DND-41 (cell line): ENCODE measurements at regions not wholly inside any gene's neighbourhood (a gene's known extent, or its start where the extent isn't known, plus 50 kb on each side); places are given as distances from the start of the nearest gene placed in this dataset.

ENCODE experiments used
- ATAC-seq: fragments of 200-7000 bp; cut with Tn5 transposase; 3 replicates; pipeline ENCODE4 v1.9.1; 2021; ENCODE audit warnings: low read depth; ENCODE audit not compliant: insufficient read depth
- DNase-seq: peaks from one replicate; pipeline ENCODE4 v3.0.0-alpha.2; 2020
- H2AFZ ChIP-seq: 2 replicates; pipeline ENCODE4 v1.6.0; 2012; ENCODE audit warnings: low read depth, low read length
- H3K27ac ChIP-seq: 2 replicates; pipeline ENCODE4 v1.5.1; 2012; ENCODE audit warnings: low read length, inconsistent platforms
- H3K27me3 ChIP-seq: fragments of 200-600 bp; sonication (generic); 2 replicates; pipeline ENCODE4 v1.6.0; 2012; ENCODE audit warnings: low read length, mild to moderate bottlenecking, inconsistent platforms; ENCODE audit not compliant: insufficient read depth, poor library complexity
- H3K36me3 ChIP-seq: 2 replicates; pipeline ENCODE4 v1.5.1; 2012; ENCODE audit warnings: low read length, inconsistent platforms; ENCODE audit not compliant: insufficient read depth
- H3K4me1 ChIP-seq: 2 replicates; pipeline ENCODE4 v1.5.1; 2012; ENCODE audit warnings: mild to moderate bottlenecking, low read length; ENCODE audit not compliant: insufficient read depth
- H3K4me2 ChIP-seq: 2 replicates; pipeline ENCODE4 v1.6.0; 2012; ENCODE audit warnings: mild to moderate bottlenecking, moderate library complexity, low read length, inconsistent platforms; ENCODE audit not compliant: insufficient read depth
- H3K4me3 ChIP-seq, 2 experiments: fragments of 200-600 bp in 1 of 2; shearing (Covaris generic) in 1 of 2; 2 replicates each; pipeline ENCODE4 v1.5.1; 2012 to 2016; ENCODE audit warnings: inconsistent platforms in 2 of 2, low read length in 2 of 2, mild to moderate bottlenecking in 2 of 2, low read depth in 1 of 2, moderate library complexity in 1 of 2
- H3K79me2 ChIP-seq: 2 replicates; pipeline ENCODE4 v1.6.0; 2012; ENCODE audit warnings: low read length, inconsistent platforms; ENCODE audit not compliant: insufficient read depth
- H3K9ac ChIP-seq: 2 replicates; pipeline ENCODE4 v1.6.0; 2012; ENCODE audit warnings: low read depth, mild to moderate bottlenecking, inconsistent platforms, low read length, moderate library complexity
- H3K9me3 ChIP-seq: 2 replicates; pipeline ENCODE4 v1.5.1; 2012; ENCODE audit warnings: low read length, moderate library complexity, mild to moderate bottlenecking, inconsistent platforms; ENCODE audit not compliant: insufficient read depth, severe bottlenecking
- H4K20me1 ChIP-seq: 2 replicates; pipeline ENCODE4 v1.6.0; 2012; ENCODE audit warnings: low read length; ENCODE audit not compliant: insufficient read depth
- EZH2 ChIP-seq: IDR thresholded peaks from 3 replicates; pipeline ENCODE4 v1.6.1; 2012; ENCODE audit warnings: borderline replicate concordance, low read depth, mild to moderate bottlenecking, moderate library complexity, low read length, inconsistent platforms; ENCODE audit not compliant: severe bottlenecking
- TF ChIP-seq, protein P1 (sequence below): IDR thresholded peaks from 2 replicates; pipeline ENCODE4 v1.5.1; 2012; ENCODE audit warnings: borderline replicate concordance, low read length, moderate library complexity, mild to moderate bottlenecking; ENCODE audit not compliant: poor library complexity, severe bottlenecking; ENCODE audit errors: extremely low read depth

DNA sequence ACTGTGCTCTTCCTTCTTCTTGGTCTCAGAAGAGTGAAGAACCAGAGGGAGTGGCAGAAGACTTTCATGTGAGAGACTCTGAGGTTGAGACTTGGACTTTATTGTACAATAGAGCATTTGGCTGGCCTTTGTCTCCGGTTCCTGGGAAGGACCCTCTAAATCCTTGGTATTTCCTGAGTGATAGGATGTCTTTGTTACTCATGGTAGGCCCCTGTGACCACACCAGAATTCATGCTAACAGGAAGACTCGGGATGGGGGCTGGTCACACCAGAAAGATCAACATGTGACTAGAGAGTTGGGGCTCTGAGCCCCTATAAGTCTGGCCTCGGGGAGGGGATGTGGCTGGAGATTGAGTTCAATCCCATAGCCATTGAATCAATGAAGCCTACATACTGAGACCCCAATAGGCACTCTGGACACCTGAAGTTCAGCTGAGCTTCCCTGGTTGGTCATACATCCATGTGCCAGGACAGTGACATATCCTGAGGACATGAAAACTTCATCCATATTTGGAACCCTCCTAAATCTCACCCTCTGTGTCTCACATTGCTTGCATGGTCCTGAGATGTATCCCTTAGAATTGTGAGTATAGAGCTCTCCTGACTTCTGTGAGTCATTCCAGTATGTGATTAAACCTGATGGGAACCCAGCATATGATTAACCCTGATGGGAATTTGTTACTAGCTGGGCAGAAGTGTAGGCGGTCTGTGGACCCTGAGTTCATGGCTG lies 201.7 kb downstream of the GADD45G start:
- TF ChIP-seq, protein P1, sequence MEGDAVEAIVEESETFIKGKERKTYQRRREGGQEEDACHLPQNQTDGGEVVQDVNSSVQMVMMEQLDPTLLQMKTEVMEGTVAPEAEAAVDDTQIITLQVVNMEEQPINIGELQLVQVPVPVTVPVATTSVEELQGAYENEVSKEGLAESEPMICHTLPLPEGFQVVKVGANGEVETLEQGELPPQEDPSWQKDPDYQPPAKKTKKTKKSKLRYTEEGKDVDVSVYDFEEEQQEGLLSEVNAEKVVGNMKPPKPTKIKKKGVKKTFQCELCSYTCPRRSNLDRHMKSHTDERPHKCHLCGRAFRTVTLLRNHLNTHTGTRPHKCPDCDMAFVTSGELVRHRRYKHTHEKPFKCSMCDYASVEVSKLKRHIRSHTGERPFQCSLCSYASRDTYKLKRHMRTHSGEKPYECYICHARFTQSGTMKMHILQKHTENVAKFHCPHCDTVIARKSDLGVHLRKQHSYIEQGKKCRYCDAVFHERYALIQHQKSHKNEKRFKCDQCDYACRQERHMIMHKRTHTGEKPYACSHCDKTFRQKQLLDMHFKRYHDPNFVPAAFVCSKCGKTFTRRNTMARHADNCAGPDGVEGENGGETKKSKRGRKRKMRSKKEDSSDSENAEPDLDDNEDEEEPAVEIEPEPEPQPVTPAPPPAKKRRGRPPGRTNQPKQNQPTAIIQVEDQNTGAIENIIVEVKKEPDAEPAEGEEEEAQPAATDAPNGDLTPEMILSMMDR = no peak
- TF ChIP-seq EZH2 = no peak
- Histone ChIP-seq H3K27ac (no peak overlapping the region), H3K27me3 (no peaks in the 10 kb centered on the region), H3K36me3 (no peaks in the 10 kb centered on the region), H3K79me2 (no peaks in the 10 kb centered on the region), H3K9me3 (no peaks in the 10 kb centered on the region), H4K20me1 (no peaks in the 10 kb centered on the region), H2AFZ (no peak overlapping the region), H3K4me2 (no peak overlapping the region), H3K4me1 (0 out of 2 replicates have a peak, but pooled peaks cover 6% of the 10 kb centered on the region), H3K4me3 (no peak overlapping the region), H3K9ac (no peak overlapping the region)
- no peak for ATAC-seq
- DNase-seq = no peak

DNA sequence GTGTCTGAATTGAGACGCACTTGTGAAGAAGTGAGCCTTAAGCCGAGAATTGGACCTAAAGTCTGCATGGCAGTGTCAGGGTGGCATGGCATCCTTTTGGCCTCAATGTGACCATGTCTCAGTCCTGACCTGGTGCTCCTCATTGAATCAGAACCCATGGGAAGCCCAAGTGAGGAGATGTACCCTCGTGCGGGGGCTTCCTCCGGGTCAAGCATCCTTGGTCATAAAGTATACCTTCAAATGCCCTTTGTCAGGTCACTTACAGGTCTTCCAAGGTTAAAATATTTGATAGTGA lies 202.2 kb downstream of the GADD45G start:
- no peak overlapping the region for H2AFZ ChIP-seq
- H3K79me2 ChIP-seq = no peaks in the 10 kb centered on the region
- no peak overlapping the region for H3K27ac ChIP-seq
- DNase-seq = no peak
- H3K4me3 ChIP-seq = no peak overlapping the region
- H4K20me1 ChIP-seq = no peaks in the 10 kb centered on the region
- H3K9ac ChIP-seq = no peak overlapping the region
- TF ChIP-seq, protein P1 = no peak
- no peak for TF ChIP-seq EZH2
- no peak overlapping the region for H3K4me2 ChIP-seq
- H3K4me1 ChIP-seq = 0 out of 2 replicates have a peak, but pooled peaks cover 6% of the 10 kb centered on the region
- no peaks in the 10 kb centered on the region for H3K27me3 ChIP-seq
- no peak for ATAC-seq
- H3K9me3 ChIP-seq = no peaks in the 10 kb centered on the region
- H3K36me3 ChIP-seq = no peaks in the 10 kb centered on the region

DNA sequence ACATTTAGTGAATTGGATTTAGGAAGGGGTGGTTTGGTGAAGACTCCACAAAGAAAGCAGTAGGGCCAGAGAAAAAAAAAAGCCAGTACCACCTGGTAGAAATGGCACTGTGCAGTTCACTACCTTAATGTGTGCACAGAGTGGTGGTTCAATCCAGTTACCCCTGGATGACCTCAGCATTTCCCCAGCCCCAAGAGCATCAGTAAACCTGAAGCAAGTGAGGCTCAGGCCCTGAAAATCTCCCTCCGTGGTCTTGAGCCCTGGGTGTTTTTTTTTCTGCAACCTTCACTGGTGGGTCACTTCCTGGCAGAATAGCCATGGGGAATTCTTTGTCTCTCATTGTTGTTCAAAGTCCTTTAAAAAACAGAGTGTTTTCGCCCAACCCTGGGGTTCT lies 202.9 kb downstream of the GADD45G start:
- no peak overlapping the region for H2AFZ ChIP-seq
- H3K4me2 ChIP-seq = no peak overlapping the region
- H3K9ac ChIP-seq = no peak overlapping the region

More for the DNA sequence above, 202.9 kb downstream of the GADD45G start:
- Histone ChIP-seq H3K4me1 (0 out of 2 replicates have a peak, but pooled peaks cover 6% of the 10 kb centered on the region), H3K9me3 (no peaks in the 10 kb centered on the region), H3K27me3 (no peaks in the 10 kb centered on the region), H3K79me2 (no peaks in the 10 kb centered on the region), H4K20me1 (no peaks in the 10 kb centered on the region), H3K27ac (no peak overlapping the region), H3K36me3 (no peaks in the 10 kb centered on the region), H3K4me3 (no peak overlapping the region)
- DNase-seq (no peak), ATAC-seq (no peak)
- TF ChIP-seq EZH2 = no peak
- TF ChIP-seq, protein P1 = no peak
